GM03348 (cell line): ENCODE measurements at regions not wholly inside any gene's neighbourhood (a gene's known extent, or its start where the extent isn't known, plus 50 kb on each side); places are given as distances from the start of the nearest gene placed in this dataset.
"Not testable (repeated sequence)": the region's sequence is repeated elsewhere in the genome, so short reads cannot be mapped to it uniquely, and the experiment has no call there.

Experiments
- DNase-seq: peaks from one replicate; pipeline ENCODE4 v3.0.0; 2012; ENCODE audit warnings: low spot score

DNA sequence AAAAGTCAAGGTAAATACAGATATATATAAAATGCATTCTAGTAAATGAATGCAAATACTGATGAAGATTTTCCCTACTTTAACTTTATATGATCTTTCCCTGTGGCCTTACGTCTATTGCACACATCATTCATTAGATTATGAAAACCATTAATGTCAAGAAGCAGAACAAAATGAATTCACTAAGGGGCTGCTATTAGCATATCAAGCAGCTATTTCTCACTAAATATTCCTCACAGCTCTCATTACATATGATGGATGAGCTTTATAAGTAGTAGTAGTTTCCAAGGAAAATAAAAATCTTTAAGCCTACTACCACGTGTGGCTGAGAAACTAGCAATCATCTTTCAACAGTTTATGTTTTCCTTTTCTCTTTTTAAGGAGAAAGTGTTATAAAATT, 702.8 kb upstream of the SLC39A10 start:
- DNase-seq = no peak

DNA sequence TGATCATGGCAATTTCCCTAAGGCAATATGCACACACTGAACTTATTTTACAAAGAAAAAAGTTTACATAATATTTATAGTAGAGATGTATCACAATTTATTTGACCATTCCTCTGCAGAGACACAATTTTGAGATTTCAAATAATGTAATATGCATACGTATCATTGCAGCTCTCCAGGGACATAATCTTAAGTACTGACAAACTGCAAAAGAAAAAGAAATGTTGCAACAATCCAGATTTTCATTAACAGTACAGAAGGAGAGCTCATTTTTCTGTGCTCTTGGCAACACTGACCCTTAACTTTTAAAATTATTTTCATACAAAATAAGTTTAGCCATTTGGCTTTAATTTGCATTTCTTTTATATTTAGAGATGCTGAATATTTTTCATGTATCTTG, 710.2 kb upstream of the SLC39A10 start:
- no peak for DNase-seq

DNA sequence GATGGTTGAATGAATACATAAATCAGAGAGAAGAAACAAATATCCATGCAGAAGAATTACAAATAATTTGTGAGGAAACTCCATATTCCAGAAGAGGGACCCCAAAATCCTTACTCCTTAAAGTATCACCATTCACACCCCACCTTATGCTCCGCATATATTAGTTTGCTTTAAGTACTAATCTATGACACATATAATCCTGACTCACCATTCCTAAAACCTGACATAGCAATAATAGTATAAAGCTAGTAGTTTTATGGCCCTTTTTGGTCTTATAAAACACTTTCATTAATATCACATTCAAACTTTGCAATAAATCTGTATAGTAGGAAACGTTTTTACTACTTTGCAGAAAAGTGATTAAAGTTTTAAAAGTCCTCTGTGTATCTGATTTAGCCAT, 719.0 kb upstream of the SLC39A10 start:
- no peak for DNase-seq

DNA sequence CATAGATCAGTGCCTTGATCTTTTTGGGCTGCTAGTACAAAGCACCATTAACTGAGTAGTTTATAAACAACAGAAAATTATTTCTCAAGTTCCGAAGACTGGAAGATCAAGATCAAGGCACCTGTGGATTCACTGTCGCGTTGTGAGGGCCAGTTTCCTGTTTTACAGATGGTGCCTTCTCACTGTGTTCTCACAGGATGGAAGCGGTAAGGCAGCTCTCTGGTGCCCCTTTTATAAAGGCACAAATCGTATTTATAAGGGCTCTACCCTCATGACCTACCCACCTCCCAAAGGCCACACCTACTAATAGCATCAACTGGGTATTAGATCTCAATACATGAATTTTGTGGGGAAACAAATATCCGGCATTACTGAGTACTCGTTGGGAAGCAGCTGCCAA, 729.5 kb upstream of the SLC39A10 start:
- DNase-seq = no peak

DNA sequence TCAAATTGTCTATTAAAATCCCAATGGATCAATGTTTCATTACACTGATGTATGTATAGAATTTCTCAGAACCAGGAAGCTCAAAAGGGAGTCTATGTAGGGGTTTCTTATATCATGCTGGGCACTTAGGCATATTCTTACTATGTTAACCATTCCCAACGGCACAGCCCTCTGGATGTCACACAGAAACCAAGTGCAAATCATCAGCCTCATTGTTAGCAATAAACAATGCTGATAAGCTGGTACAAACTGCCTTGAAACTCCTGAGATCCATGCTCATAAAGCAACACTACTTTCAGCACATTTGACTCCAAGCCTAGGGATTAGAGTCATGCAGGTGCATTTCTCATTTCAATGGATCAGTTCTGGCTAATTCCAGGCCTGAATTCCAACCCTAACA, 730.2 kb upstream of the SLC39A10 start:
- no peak for DNase-seq

DNA sequence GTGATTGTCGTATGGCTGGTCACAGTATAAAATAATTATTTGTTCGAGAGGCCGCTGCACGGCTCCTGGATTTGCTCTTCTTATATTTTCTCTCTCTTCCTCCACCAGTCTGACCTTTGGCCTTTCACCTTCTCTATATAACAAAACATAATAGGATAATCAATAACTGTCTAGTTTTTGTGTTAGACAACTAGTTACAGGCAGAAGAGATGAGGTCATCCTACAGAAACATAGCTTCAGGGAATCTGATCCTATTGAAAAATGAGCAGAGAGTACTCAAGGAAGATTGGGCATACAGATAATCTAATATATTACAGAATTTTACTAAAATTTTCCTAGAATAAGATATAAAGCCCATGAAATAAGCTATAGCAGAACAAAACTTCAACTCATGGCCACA, 731.3 kb upstream of the SLC39A10 start:
- DNase-seq = no peak

DNA sequence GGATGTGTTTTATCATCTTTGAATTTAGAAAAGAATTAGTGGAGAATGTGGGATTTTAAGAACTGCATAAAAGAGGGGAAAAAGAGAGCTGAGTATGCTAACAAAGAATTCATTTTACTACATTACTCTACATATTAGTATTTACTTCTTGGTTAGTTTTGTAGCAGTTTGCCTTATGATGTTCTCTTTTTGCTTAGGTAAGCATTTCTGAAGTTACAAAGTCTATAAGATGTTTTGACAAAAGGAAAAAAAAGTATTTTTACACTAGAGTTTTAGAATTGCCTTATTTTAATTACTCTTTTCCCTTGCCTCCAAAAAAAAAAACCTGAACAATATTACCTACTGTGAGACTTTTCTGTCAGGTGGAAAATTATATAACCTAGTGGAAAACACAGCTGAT, 739.5 kb upstream of the SLC39A10 start:
- DNase-seq = no peak

DNA sequence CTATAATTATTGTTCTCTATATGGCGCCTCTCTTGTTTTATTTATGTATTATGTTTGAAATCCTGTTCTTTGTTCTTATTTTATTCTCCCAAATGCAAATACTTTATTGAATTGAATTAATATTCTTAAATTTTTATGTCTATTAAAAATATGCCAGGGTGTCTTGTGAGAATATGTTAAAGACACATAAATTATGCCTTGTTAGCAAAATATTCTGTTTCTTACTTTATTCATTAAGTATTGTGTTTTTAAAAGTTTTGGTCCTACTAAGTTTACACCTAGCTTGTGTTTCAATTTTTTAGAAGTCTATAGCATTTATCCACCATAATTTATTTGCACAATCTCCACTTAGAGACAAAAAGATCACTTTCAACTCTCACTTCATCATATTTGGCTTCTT, 741.5 kb upstream of the SLC39A10 start:
- no peak for DNase-seq

DNA sequence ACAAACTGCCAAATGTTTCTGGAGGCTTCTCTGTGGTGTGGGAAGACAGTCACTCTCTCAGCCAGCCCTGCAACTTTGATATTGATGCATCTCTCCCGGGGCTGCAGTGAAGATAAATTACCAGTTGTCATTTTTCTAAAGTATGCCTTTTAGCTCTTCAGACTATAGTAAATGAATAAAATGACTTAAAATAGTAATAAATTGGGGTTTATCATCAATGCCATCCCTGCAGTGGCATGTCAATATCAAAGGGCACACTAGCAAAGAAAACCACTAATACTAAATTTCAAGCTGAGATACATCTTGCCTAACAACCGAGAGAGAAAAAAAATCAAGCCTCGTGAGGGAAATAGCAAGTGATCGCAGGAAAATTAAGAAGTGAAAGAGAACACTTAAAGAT, 749.5 kb upstream of the SLC39A10 start:
- no peak for DNase-seq

DNA sequence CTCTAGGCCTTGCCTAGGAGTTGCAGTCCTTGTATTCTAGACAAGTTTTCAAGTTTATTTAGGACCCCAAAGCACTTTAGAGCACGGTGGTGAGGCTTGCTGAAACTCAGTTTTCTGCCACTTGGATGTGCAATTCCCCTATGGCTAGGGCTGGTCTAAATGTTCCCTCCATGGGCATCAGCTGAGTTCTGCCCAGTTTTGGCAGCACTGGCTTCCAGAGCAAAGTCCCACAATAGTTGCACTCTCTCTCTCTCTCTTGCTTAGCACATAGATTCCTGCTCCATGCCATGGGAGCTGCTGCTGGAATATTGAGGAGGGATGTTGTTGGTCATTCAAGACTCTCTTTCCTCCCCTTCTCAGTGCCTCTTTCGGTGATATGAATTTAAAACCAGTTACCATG, 760.2 kb upstream of the SLC39A10 start:
- DNase-seq = no peak

DNA sequence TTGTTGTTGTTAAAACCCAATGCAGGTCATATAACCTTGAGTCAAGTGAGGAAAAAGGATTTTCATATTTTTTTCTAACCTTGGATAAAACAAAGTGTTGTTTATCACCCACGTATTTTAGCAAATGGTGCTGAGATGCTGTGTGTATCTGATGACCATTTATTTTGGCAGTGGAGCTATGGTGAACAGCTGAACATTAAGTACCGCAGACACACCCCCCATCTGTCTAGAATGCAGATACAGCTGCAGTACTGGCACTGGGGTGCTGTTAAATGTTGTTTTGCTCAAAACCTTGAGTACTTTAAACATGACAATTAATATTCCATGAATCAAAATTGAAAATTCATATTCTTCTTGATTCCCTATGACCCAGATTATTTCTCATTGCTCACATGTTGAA, 773.3 kb upstream of the SLC39A10 start:
- DNase-seq = no peak

DNA sequence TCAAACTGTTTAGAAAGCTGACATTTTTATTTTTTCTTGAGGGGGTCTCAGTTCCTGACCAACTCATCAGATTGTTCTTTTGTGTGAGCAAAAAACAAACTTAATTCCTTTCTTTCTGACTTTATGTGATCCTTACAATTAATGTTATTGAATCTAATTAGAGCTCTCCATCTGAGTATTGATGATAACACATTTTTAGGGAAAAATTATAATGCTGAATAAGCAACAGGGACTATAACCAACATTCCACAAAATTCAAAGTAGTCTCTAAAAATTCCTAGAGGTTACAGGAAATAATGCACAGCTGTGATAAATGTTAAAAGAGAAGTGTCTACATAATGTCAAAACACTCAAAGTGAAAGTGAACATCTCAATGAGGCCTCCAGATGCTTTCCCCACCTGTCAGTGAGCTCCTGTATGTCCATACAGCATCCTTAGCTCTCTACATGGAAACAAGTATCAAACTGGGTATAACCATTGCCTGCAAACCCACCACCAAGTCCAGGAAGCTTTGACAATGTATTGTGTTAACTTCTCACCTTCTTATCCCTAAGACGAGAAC, 786.0 kb upstream of the SLC39A10 start:
- no peak for DNase-seq

DNA sequence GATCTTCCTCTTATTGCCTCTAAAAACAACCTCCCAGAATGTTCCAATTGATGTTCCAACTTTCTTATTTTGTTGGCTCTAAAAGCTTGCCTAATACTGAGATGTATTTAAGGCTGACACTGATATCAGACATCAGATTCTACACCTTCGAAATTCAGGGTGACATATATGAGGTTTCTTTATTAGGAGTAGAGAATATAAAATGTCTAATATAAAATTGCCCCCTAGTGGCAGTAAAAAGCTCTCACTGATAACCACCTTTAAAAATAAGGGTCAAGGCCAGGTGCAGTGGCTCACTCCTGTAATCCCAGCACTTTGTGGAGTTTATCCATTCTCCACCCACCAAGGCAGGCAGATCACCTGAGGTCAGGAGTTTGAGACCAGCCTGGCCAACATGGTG, 789.7 kb upstream of the SLC39A10 start:
- peak; percentile 16 for DNase-seq

DNA sequence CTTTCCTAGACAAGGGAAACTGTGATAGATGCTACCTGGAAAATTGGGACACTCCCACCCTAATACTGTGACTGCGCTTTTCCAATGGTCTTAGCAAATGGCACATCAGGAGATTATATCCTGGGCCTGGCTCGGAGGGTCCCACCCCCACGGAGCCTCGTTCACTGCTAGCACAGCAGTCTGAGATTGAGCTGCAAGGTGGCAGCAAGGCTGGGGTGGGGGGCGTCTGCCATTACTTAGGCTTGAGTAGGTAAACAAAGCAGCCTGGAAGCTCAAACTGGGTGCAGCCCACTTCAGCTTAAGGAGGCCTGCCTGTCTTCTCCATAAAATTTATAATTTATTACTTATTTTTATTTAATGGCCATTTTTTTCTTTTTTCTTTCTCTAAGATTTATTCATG, 802.1 kb upstream of the SLC39A10 start:
- DNase-seq = no peak

DNA sequence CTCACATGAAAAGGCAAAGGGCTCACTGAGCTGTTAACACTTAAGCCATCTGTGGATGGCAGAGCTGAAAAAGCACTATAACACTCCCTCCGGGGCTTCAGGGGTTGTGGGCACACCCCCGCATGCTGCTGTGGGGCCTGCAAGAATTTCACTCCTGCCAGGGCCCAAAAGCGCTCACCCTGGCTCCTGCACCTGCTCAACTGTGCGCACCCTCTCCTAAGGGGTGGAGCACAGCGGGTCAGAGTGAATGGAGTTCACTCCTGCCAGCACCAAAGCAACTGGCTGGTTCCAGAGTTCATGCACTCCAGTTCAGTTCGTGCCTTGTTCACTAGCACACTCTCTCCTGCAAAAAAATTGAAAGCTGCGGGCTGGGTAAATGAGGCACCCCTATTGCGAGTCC, 814.2 kb upstream of the SLC39A10 start:
- no peak for DNase-seq

DNA sequence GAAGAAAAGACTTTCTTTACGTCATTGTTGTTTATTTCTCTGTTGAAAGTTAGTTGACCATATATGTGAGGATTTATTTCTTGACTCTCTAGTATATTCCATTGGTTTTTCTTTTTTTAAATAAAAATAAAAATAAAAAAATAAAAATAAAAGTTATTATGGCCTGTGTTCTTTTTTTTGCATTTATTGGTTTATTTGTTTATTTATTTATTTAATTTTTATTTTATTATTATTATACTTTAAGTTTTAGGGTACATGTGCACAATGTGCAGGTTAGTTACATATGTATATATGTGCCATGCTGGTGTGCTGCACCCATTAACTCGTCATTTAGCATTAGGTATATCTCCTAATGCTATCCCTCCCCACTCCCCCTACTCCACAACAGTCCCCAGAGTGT, 822.7 kb upstream of the SLC39A10 start:
- DNase-seq = not testable (repeated sequence)

DNA sequence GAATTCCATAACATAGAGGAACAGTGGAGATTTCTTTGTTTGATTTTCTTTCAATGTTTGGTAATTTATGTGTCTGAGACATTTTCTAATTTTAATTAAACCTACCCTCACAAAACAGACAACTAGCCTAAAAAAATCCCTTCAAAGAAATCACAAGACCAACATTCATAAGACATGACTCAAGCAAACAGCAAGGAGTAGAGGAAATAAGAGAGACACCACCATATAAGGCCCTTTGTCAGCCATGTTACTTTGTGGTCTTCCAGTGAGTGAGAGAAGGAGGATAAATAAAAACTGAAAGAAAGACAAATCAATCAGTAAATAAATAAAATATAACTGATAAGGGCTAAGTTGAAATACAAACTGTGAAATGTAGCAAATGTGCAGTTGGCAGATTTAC, 830.8 kb upstream of the SLC39A10 start:
- DNase-seq = no peak

DNA sequence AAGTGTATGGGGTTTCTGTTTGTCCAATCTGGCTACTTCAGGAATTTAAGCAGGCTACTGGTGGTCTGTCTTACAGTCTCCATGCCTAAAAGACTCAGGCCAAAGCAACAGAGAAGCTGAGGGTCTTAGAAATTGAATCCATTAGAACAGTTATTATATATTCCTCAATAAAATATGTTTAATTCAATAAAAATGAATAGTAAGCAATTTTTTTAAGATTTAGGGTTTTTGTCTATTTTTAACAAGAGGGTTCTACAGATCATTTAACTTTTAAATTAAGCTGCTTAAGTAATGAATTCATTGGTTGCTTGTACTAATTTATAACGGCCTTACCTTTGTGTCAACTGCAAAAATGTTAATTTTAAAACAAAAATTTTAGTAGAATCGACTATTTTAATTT, 832.6 kb upstream of the SLC39A10 start:
- DNase-seq = no peak

DNA sequence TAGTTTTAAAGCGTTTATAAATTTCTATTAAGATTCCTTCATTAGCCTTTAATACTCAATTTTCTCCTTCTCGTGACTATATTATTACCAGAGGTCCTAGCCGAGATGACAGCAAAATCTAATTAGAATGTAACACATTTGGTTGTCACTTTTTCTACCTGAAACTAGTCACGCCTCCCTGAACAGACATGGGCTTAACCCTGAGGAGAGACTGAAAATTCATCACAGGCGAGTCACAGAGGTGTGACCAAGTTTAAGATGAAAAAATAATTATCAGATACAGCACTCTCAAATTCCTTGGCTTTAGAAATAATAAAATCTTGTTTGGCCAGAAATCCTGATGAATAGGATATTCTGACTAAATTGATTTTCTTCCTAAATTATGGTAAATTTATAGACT, 834.4 kb upstream of the SLC39A10 start:
- no peak for DNase-seq

DNA sequence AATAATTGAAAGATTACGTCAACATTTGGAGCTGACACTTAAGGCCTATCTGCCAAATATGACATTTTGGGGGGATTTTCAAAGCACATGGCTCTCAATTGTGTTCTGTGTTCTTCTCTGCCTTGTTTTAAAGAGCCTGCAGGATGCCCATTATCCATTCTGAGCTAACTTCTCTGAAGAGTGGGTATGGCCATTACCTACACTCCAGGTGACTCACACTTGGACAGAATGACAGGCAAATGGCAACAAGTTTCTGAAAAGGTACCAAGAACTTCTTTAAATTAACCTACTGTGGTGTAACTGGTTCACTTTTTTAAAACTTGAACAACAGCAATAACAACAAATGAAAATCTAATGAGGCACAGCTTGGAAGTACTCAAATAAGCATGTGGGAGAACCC, 834.9 kb upstream of the SLC39A10 start:
- DNase-seq = no peak

DNA sequence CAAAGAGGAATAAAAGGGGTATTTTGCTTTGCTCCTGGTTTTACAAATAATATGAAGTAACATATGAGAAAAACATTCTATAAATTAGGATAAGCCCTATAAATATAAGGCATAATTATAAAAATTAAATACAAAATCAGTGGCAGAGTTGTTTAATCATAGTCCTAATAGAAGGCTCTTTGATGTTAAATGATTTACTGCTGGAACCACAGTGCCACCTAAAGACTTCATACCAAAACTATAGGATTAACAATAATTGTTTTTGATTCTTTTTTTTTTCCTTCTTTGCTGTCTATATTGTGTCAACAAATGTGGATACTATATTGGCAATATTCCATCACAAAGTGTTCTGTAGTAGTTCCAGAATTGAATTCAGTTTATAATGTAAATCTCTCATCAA, 837.7 kb upstream of the SLC39A10 start:
- DNase-seq = no peak

DNA sequence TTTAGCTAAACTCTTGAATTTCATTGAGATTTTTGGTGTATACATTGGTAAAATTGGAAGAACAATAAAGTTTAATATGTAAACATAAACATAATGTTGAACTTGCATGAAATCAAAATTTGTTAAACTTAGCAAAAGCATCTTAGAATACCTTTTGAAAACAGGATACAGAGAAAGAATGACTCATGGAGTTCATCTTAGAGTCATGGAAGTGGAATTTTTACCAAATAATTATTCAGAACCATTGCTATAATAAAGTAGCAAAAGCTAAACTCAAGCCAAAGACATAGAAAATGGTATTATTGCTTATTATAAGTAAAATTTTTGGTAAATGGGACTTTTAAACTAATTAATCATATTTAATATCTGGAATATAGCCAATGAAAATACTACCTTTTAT, 841.6 kb upstream of the SLC39A10 start:
- no peak for DNase-seq

DNA sequence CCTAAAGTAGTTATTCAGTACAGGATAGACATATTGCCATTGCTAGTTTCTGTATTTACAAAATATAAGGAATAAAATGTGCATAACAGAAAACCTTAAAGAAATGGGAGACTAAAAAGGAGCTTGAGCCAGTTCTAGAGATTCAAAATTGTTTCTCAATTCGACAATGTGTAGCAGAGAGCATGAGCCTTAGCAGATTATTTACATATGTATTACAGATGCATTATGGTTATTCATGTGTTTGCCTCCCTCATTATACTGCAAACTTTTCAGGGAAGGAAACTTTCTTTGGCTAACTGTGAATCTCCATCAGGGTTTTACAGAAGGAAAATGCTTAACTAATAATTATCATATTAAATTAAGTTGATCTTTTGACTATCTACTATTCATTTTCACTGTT, 854.4 kb upstream of the SLC39A10 start:
- DNase-seq = no peak

DNA sequence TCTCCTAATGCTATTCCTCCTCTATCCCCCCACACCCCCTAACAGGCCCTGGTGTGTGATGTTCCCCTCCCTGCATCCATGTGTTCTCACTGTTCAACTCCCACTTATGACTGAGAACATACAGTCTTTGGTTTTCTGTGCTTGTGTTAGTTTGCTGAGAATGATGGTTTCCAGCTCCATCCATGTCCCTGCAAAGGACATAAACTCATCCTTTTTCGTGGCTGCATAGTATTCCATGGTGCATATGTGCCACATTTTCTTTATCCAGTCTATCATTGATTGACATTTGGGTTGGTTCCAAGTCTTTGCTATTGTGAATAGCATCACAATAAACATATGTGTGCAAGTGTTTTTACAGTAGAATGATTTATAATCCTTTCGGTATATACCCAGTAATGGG, 870.0 kb upstream of the SLC39A10 start:
- not testable (repeated sequence) for DNase-seq

DNA sequence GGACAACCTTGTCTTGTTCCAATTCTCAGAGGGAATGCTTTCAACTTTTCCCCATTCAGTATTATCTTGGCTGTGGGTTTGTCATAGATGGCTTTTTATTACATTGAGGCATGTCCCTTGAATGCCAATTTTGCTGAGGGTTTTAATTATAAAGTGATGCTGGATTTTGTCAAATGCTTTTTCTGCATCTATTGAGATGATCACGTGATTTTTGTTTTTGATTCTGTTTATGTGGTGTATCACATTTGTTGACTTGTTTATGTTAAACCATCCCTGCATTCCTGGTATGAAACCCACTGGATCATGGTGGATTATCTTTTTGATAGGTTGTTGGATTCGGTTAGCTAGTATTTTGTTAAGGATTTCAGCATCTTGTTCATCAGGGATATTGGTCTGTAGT, 885.6 kb upstream of the SLC39A10 start:
- not testable (repeated sequence) for DNase-seq
